ENCODE measurements at regions not wholly inside any gene's neighbourhood (a gene's known extent, or its start where the extent isn't known, plus 50 kb on each side); places are given as distances from the start of the nearest gene placed in this dataset.

DNA sequence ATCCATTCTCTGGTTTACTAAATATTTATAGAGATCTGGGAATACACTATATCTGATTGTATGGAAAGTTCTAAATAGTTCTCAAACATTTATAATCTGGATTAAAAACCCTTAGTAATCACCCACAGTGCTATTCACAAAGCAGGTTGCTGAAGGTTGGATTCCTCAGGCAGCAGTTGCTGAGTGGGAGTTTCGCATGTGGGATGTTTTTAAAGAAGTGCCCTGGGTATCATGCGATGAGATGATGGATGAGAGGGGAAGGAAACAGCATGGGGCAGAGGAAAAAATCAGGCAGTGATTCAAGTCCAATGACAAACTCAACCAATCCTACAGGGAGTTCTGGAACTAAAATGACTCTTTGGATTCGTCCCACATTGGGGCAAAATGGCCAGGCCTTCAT, 85.3 kb upstream of the GALNT2 start:
- H3K9me3 ChIP-seq (ENCODE audit: control insufficient read depth in 1 of 2, low read length in 2 of 2) = peaks cover 7 to 9% of the 10 kb centered on the region in 2 donors
- no peaks in the 10 kb centered on the region for H3K4me1 ChIP-seq (ENCODE audit: control insufficient read depth in 1 of 2, insufficient read depth in 2 of 2, low read length in 2 of 2)
- no peaks in the 10 kb centered on the region for H3K36me3 ChIP-seq (ENCODE audit: control insufficient read depth in 1 of 2, insufficient read depth in 2 of 2, low read length in 2 of 2)
- H3K27me3 ChIP-seq (ENCODE audit: low read depth, low read length) = no peaks in the 10 kb centered on the region
- H3K4me3 ChIP-seq (ENCODE audit: low read depth in 1 of 2, low read length in 2 of 2) = no peak overlapping the region
- H3K27ac ChIP-seq (ENCODE audit: low read length) = no peak overlapping the region

DNA sequence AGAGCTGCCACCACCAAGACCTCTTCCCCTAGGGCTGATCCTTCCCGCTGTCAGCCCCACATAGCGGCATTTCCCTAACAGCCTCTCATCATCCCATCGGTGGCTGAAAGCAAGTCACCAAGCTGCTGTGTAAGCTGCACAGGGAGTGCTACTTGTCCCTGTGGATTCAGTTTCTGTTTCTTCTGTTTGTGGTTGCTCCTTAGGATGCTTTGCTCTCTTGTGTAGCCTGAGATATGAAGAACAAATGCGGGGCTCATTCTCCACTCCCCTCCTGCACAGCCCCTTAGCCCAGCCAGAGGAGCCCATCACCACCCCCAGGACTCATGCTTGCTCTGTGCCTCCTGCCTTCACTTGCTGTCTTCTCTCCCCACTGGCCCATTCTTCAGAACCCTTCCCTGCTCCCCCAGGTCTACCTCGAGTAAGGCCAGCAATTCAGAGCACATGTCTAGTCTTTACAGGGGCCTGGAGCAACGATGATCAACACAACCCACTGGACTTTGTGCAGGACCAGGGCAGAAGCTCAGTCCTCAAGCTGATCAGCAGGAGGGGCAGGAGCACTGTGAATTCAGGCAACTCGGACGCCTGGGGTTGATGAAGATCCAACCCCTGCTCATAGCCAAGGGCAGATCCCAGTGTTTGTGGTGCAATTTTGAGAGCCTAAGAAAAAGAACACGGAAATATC, 82.6 kb upstream of the GALNT2 start:
- H3K4me3 ChIP-seq (ENCODE audit: low read depth in 1 of 2, low read length in 2 of 2) = no peak overlapping the region
- no peaks in the 10 kb centered on the region for H3K36me3 ChIP-seq (ENCODE audit: control insufficient read depth in 1 of 2, insufficient read depth in 2 of 2, low read length in 2 of 2)
- H3K27ac ChIP-seq (ENCODE audit: low read length) = no peak overlapping the region
- no peaks in the 10 kb centered on the region for H3K9me3 ChIP-seq (ENCODE audit: control insufficient read depth in 1 of 2, low read length in 2 of 2)
- H3K27me3 ChIP-seq (ENCODE audit: low read depth, low read length) = no peaks in the 10 kb centered on the region
- no peaks in the 10 kb centered on the region for H3K4me1 ChIP-seq (ENCODE audit: control insufficient read depth in 1 of 2, insufficient read depth in 2 of 2, low read length in 2 of 2)

DNA sequence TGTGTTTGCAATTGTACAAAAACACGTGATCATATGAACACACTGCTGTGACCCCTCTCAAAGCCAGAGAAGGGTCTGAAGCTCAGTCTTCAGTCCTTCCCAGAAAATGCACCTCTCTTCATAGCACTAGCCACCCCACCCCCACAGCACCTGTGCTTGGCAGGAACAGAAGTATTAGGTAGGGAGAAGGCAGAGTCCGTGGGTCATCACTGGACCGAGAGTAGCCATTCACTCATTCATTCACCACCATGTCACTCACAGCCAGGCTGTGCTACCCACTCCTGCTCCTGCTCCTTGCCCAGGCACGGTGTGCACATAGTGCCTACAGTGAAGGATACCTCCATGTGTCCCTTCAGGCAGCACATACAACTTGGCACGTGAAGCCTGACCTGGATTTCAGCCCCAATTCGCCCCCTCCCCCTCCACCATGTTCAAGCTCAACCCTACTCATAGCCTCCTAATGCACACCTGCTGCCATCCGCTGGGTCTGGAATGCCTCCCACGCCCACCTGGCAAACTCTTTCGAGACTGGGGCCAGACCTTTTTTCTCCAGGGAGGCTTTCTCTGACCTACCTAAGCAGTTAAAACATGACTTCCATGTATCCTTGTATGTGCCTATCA, 81.9 kb upstream of the GALNT2 start:
- H3K9me3 ChIP-seq (ENCODE audit: control insufficient read depth in 1 of 2, low read length in 2 of 2) = no peaks in the 10 kb centered on the region
- H3K27ac ChIP-seq (ENCODE audit: low read length) = no peak overlapping the region
- no peaks in the 10 kb centered on the region for H3K36me3 ChIP-seq (ENCODE audit: control insufficient read depth in 1 of 2, insufficient read depth in 2 of 2, low read length in 2 of 2)
- no peaks in the 10 kb centered on the region for H3K4me1 ChIP-seq (ENCODE audit: control insufficient read depth in 1 of 2, insufficient read depth in 2 of 2, low read length in 2 of 2)
- no peaks in the 10 kb centered on the region for H3K27me3 ChIP-seq (ENCODE audit: low read depth, low read length)
- no peak overlapping the region for H3K4me3 ChIP-seq (ENCODE audit: low read depth in 1 of 2, low read length in 2 of 2)

DNA sequence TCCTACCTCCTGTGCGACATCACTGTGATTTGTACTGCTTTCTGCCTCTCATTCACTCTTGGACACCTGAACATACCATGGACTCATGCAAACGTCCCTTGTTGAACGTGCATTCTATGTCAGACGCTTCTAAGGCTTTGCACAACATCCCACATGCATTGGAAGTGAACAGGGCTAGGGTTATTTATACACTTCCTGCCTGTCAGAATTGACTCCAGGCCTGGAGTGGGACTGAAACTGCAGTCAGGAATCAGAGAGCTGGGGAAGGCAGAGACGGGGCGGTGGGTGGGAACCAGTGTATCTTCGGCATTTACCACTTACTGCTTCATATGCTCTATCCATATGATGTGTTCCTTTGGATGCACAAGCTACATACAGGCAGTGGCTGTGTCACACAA, 81.4 kb upstream of the GALNT2 start:
- H3K4me3 ChIP-seq (ENCODE audit: low read depth in 1 of 2, low read length in 2 of 2) = no peak overlapping the region
- H3K36me3 ChIP-seq (ENCODE audit: control insufficient read depth in 1 of 2, insufficient read depth in 2 of 2, low read length in 2 of 2) = no peaks in the 10 kb centered on the region
- no peaks in the 10 kb centered on the region for H3K27me3 ChIP-seq (ENCODE audit: low read depth, low read length)
- peaks cover 0 to 3% of the 10 kb centered on the region in 2 donors for H3K4me1 ChIP-seq (ENCODE audit: control insufficient read depth in 1 of 2, insufficient read depth in 2 of 2, low read length in 2 of 2)
- no peak overlapping the region for H3K27ac ChIP-seq (ENCODE audit: low read length)
- H3K9me3 ChIP-seq (ENCODE audit: control insufficient read depth in 1 of 2, low read length in 2 of 2) = no peaks in the 10 kb centered on the region

DNA sequence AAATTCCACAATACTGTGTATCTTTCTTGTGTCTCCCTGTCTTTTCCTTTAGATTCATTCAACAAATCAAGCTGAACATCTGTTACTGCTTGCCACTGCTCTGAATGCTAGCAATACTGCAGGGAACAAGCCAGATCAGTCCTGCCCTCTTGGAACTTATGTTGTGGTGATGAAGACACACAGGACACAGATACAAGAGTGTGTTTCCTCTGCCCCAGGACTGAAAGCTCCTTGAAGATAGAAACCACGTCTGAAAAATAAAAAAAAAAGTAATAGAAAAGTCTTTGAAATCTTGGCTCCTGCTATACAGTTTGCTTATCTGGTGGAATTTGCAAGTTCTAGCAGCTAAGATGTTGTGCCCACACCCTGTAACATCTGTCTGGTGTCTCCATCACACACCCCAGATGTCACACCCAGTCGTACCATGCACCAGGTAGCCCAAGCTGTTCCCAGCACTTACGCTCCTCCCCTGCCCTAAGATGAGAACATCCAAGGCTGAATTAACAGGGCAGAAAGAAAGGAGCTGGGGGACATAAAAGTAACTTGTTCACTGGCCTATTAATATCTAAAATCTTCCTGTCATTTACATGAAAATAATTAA, 80.2 kb upstream of the GALNT2 start:
- H3K27me3 ChIP-seq (ENCODE audit: low read depth, low read length) = no peaks in the 10 kb centered on the region
- peaks cover 0 to 5% of the 10 kb centered on the region in 2 donors for H3K4me1 ChIP-seq (ENCODE audit: control insufficient read depth in 1 of 2, insufficient read depth in 2 of 2, low read length in 2 of 2)
- H3K27ac ChIP-seq (ENCODE audit: low read length) = no peak overlapping the region

DNA sequence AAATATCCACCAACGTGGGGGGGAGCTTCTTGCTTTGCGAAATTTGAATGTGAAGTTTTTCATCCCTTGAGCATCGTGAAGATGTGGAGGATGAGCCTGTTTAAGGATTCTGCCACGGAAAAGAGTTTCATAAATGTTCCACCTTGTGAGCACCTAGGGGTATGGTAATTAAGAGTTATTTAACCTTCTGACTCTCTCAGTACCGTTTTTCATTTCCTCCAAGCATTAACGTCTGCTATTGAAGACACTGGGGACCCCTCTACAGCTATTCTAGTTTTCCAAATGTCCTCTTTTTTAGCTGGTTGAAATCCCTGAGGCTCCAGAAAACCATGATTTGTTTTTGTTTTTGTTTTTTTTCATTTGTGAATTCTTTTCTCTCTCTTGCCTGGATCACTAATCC, 79.1 kb upstream of the GALNT2 start:
- Histone ChIP-seq H3K27me3 (ENCODE audit: low read depth, low read length) (no peaks in the 10 kb centered on the region), H3K9me3 (ENCODE audit: control insufficient read depth in 1 of 2, low read length in 2 of 2) (no peaks in the 10 kb centered on the region), H3K4me3 (ENCODE audit: low read depth in 1 of 2, low read length in 2 of 2) (no peak overlapping the region), H3K36me3 (ENCODE audit: control insufficient read depth in 1 of 2, insufficient read depth in 2 of 2, low read length in 2 of 2) (no peaks in the 10 kb centered on the region), H3K27ac (ENCODE audit: low read length) (no peak overlapping the region), H3K4me1 (ENCODE audit: control insufficient read depth in 1 of 2, insufficient read depth in 2 of 2, low read length in 2 of 2) (peaks cover 0 to 5% of the 10 kb centered on the region in 2 donors)

More for the DNA sequence above, 80.2 kb upstream of the GALNT2 start:
- no peaks in the 10 kb centered on the region for H3K36me3 ChIP-seq (ENCODE audit: control insufficient read depth in 1 of 2, insufficient read depth in 2 of 2, low read length in 2 of 2)
- no peak overlapping the region for H3K4me3 ChIP-seq (ENCODE audit: low read depth in 1 of 2, low read length in 2 of 2)
- H3K9me3 ChIP-seq (ENCODE audit: control insufficient read depth in 1 of 2, low read length in 2 of 2) = no peaks in the 10 kb centered on the region

DNA sequence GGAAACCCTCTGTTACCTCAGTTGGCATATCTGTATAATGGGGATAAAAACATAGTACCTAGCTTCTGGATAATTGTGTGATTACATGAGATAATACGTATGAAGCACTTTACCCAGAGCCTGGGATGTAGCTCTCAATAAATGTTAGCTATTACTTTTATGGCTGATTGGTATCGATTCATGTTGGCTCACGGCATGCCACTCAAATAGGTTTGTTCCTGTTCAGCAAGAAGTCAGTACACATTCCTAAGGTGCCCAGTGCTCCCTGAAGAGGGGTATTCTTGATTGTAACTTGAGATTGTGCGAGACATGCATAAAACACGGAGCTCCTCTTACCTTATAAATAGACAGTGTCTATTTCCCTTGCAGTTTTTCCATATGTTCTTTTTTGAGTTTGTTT, 78.5 kb upstream of the GALNT2 start:
- H3K27me3 ChIP-seq (ENCODE audit: low read depth, low read length) = no peaks in the 10 kb centered on the region
- no peaks in the 10 kb centered on the region for H3K9me3 ChIP-seq (ENCODE audit: control insufficient read depth in 1 of 2, low read length in 2 of 2)
- peaks cover 0 to 5% of the 10 kb centered on the region in 2 donors for H3K4me1 ChIP-seq (ENCODE audit: control insufficient read depth in 1 of 2, insufficient read depth in 2 of 2, low read length in 2 of 2)
- H3K4me3 ChIP-seq (ENCODE audit: low read depth in 1 of 2, low read length in 2 of 2) = no peak overlapping the region
- no peak overlapping the region for H3K27ac ChIP-seq (ENCODE audit: low read length)
- no peaks in the 10 kb centered on the region for H3K36me3 ChIP-seq (ENCODE audit: control insufficient read depth in 1 of 2, insufficient read depth in 2 of 2, low read length in 2 of 2)

DNA sequence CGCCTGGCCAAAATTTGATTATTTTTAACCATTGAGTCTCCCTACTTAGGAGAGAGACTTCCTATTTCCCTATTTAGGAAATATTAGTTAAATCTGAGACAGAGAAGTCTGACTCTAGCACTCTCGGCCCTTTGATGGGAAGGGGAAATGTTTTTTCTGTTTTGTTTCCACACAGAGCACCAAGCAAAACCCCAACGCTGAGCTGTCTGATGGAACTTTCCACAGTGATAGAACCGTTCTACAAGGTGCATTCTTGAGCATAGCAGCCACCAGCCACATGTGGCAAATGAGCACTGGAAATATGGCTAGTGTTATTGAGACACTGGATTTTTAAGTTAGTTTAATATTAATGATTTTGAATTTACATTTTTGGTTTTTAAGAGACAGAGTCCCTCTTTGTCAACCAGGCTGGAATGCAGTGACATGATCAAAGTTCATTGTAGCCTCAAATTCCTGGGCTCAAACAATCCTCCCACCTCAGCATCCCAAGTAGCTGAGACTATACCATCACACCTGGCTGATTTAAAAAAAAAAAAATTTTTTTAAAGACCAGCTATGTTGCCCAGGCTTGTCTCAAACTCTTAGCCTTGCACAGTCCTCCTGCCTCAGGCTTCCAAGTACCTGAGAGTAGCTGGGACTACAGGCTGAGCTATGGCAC, 77.3 kb upstream of the GALNT2 start:
- Histone ChIP-seq H3K27ac (ENCODE audit: low read length) (no peak overlapping the region), H3K4me1 (ENCODE audit: control insufficient read depth in 1 of 2, insufficient read depth in 2 of 2, low read length in 2 of 2) (peaks cover 0 to 8% of the 10 kb centered on the region in 2 donors), H3K4me3 (ENCODE audit: low read depth in 1 of 2, low read length in 2 of 2) (no peak overlapping the region), H3K36me3 (ENCODE audit: control insufficient read depth in 1 of 2, insufficient read depth in 2 of 2, low read length in 2 of 2) (no peaks in the 10 kb centered on the region), H3K9me3 (ENCODE audit: control insufficient read depth in 1 of 2, low read length in 2 of 2) (no peaks in the 10 kb centered on the region), H3K27me3 (ENCODE audit: low read depth, low read length) (no peaks in the 10 kb centered on the region)

DNA sequence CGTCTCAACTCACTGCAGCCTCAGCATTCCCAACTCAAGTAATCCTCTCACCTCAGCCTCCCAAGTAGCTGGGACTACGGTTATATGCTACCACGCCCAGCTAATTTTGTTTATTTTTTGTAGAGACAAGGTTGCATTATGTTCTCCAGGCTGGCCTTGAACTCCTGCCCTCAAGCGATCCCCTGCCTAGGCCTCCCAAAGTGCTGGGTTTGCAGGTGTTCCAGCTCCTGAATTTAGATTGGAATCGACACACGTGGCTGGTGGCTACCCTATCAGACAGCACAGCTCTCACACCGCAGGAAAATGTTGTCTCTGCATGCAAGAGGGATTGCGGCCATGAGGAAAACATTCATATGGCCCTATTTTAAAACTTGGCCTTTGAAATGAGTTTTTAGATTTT, 76.7 kb upstream of the GALNT2 start:
- Histone ChIP-seq H3K27ac (ENCODE audit: low read length) (no peak overlapping the region), H3K4me1 (ENCODE audit: control insufficient read depth in 1 of 2, insufficient read depth in 2 of 2, low read length in 2 of 2) (peaks cover 0 to 11% of the 10 kb centered on the region in 2 donors), H3K4me3 (ENCODE audit: low read depth in 1 of 2, low read length in 2 of 2) (no peak overlapping the region), H3K36me3 (ENCODE audit: control insufficient read depth in 1 of 2, insufficient read depth in 2 of 2, low read length in 2 of 2) (no peaks in the 10 kb centered on the region), H3K9me3 (ENCODE audit: control insufficient read depth in 1 of 2, low read length in 2 of 2) (no peaks in the 10 kb centered on the region), H3K27me3 (ENCODE audit: low read depth, low read length) (no peaks in the 10 kb centered on the region)

DNA sequence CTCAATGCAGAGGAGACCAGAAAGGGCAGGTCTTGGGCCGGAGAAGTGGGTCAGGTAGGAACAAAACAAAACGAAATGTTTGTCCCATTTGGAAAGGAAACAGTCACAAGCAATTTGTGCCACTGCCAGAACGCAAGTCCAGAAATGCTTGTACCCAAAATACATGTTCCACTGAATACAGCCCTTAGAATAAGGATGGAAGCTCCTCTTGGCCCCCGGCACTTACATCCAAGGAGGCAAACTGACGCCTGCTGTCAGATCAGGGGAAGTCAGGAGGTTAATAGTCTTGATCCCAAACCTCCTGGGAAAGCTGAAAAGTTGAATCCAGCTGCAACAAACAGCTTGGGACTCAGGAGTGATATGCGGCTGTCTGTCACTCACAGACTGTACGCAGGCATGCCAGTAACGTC, 75.9 kb upstream of the GALNT2 start:
- Histone ChIP-seq H3K36me3 (ENCODE audit: control insufficient read depth in 1 of 2, insufficient read depth in 2 of 2, low read length in 2 of 2) (no peaks in the 10 kb centered on the region), H3K4me3 (ENCODE audit: low read depth in 1 of 2, low read length in 2 of 2) (no peak overlapping the region), H3K27ac (ENCODE audit: low read length) (no peak overlapping the region), H3K4me1 (ENCODE audit: control insufficient read depth in 1 of 2, insufficient read depth in 2 of 2, low read length in 2 of 2) (peaks cover 0 to 11% of the 10 kb centered on the region in 2 donors), H3K9me3 (ENCODE audit: control insufficient read depth in 1 of 2, low read length in 2 of 2) (no peaks in the 10 kb centered on the region), H3K27me3 (ENCODE audit: low read depth, low read length) (no peaks in the 10 kb centered on the region)

DNA sequence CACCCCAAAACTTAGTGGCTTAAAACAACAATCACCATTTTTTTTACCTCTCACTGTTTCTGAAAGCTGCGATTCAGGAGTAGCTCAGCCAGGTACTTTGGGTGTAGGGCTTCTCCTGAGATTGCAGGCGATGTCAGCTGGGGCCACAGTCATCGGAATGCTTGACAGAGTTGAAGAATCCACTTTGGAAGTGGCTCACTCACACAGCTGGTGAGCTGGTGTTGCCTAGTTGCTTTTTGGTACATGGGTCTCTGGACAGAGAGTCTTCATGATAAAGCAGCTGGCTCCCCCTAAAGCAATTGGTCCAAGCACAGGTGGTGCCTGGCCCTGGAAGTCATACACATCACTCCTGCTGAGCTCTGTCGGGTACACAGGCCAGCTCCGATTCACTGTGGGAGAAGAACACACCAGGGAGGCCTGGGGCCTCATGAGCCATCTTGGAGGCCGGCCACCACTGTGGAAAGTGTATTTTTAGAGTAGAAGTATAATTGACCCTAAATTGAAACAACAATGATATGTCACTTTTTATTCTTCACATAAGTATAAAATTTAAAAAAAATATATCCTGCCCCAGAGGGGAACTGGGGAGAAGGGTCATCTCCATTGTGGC, 75.2 kb upstream of the GALNT2 start:
- Histone ChIP-seq H3K4me1 (ENCODE audit: control insufficient read depth in 1 of 2, insufficient read depth in 2 of 2, low read length in 2 of 2) (peaks cover 0 to 11% of the 10 kb centered on the region in 2 donors), H3K27me3 (ENCODE audit: low read depth, low read length) (no peaks in the 10 kb centered on the region), H3K9me3 (ENCODE audit: control insufficient read depth in 1 of 2, low read length in 2 of 2) (no peaks in the 10 kb centered on the region), H3K27ac (ENCODE audit: low read length) (no peak overlapping the region), H3K4me3 (ENCODE audit: low read depth in 1 of 2, low read length in 2 of 2) (no peak overlapping the region), H3K36me3 (ENCODE audit: control insufficient read depth in 1 of 2, insufficient read depth in 2 of 2, low read length in 2 of 2) (no peaks in the 10 kb centered on the region)

Data from muscle layer of duodenum (tissue), 2 donors.